GM04503 (cell line): ENCODE measurements at regions not wholly inside any gene's neighbourhood (a gene's known extent, or its start where the extent isn't known, plus 50 kb on each side); places are given as distances from the start of the nearest gene placed in this dataset.

Experiments used
- DNase-seq: peaks from one replicate; pipeline ENCODE4 v3.0.0-alpha.2; 2012; ENCODE audit warnings: low read depth

GRCh38 chr2:19300961-19301360, 57.5 kb downstream of the OSR1 start:
- no peak for DNase-seq

GRCh38 chr2:19299522-19299921, 58.9 kb downstream of the OSR1 start:
- DNase-seq, result no peak

GRCh38 chr2:19299032-19299431, 59.4 kb downstream of the OSR1 start:
- no peak for DNase-seq

GRCh38 chr2:19297716-19298115, 60.7 kb downstream of the OSR1 start:
- no peak for DNase-seq

- DNase-seq, result no peak
Measured at GRCh38 chr2:19295998-19296502, 62.4 kb downstream of the OSR1 start.

GRCh38 chr2:19292007-19292406, 66.4 kb downstream of the OSR1 start:
- no peak for DNase-seq

GRCh38 chr2:19288291-19288690, 70.1 kb downstream of the OSR1 start:
- DNase-seq, result no peak

GRCh38 chr2:19287324-19287723, 71.1 kb downstream of the OSR1 start:
- DNase-seq, result peak; percentile 3

GRCh38 chr2:19282305-19282704, 76.1 kb downstream of the OSR1 start:
- DNase-seq, result no peak

- DNase-seq, result no peak
Measured at GRCh38 chr2:19274439-19274838, 84.0 kb downstream of the OSR1 start.

- DNase-seq, result no peak
Measured at GRCh38 chr2:19272941-19273470, 85.4 kb downstream of the OSR1 start.

- no peak for DNase-seq
Measured at GRCh38 chr2:19272039-19272438, 86.4 kb downstream of the OSR1 start.

- DNase-seq, result no peak
Measured at GRCh38 chr2:19264852-19265251, 93.6 kb downstream of the OSR1 start.

GRCh38 chr2:19262150-19262549, 96.3 kb downstream of the OSR1 start:
- no peak for DNase-seq

- DNase-seq, result no peak
Measured at GRCh38 chr2:19261061-19261460, 97.4 kb downstream of the OSR1 start.

- peak; percentile 68 for DNase-seq
Measured at GRCh38 chr2:19256121-19256601, 102.3 kb downstream of the OSR1 start.

GRCh38 chr2:19255481-19255880, 102.9 kb downstream of the OSR1 start:
- no peak for DNase-seq

- no peak for DNase-seq
Measured at GRCh38 chr2:19251554-19251953, 106.9 kb downstream of the OSR1 start.

GRCh38 chr2:19250906-19251305, 107.5 kb downstream of the OSR1 start:
- DNase-seq, result no peak

GRCh38 chr2:19247186-19247585, 111.2 kb downstream of the OSR1 start:
- DNase-seq, result no peak

GRCh38 chr2:19246496-19246895, 111.9 kb downstream of the OSR1 start:
- no peak for DNase-seq

- no peak for DNase-seq
Measured at GRCh38 chr2:19244460-19245363, 113.7 kb downstream of the OSR1 start.

- DNase-seq, result no peak
Measured at GRCh38 chr2:19238440-19239060, 119.9 kb downstream of the OSR1 start.
